Fibroblast of skin of back (primary cell): ENCODE measurements at regions not wholly inside any gene's neighbourhood (a gene's known extent, or its start where the extent isn't known, plus 50 kb on each side); places are given as distances from the start of the nearest gene placed in this dataset.
"Not testable (repeated sequence)": the region's sequence is repeated elsewhere in the genome, so short reads cannot be mapped to it uniquely, and the experiment has no call there.

Experiments used
- DNase-seq: peaks from one replicate; pipeline ENCODE4 v3.0.0-alpha.2; 2013

DNA sequence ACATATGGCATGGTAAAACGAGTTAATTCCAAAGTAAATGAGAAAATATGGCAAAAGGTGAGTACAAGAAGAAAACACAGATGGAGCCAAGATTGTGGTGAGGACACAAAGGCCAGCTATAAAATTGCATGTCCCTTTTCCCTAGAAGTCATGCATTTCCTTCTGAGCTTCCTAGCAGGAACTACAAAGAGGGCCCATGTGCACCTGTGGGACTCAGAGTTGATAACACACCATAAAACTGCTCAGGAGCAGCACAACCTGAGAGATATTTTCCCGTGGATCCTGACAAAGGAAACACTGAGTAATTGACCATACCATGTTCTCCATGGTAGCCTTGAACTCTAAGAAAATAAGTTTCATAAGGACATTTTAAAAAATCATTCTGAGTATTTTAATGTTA, 228.3 kb downstream of the DLEU7 start:
- no peak for DNase-seq

DNA sequence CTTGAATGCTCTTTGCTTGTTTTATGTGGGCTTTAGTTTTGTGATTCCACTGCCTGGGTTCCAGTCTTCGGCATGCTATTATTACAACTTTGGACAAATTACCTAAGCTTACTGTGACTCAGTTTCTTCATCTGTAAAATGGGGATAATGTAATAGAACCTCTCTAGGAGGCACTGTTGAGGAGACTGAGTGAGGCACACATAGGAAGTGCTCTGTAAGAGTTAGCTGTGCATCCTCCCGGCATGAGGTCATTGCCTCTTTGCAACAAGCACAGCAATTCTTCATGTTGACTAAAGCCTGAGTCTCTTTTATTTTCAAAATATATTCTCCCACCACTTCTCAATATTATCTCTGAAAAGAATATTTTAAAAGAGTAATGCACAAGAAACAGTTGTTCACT, 227.4 kb downstream of the DLEU7 start:
- DNase-seq = peak; percentile 76

DNA sequence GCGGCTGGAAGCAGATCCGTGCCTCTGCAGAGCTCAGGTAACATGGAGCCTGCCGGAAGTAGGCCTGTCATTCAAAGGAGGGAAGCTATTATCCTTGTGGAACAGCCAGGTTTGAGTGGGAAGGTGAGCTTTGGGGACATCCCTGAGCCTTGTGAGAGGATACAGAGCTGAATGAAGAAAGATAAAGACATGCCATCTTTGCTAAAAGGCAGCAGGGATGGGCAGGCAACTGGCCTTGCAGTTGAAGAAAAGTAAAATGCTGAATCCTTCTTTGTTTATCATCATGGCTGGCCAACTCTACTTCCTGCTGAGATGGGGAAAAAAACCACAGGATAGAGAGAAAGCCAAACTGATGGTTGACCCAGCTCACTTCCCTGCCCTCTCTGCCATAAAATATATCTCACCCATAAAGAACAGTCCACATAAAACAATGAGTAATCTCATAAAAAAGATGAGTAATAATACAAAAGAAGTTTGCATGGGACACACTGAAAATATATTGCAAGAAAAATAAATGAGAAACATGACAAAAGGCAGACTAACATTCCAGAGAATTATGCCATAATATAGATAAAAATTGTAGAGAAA, 226.3 kb downstream of the DLEU7 start:
- DNase-seq = peak; percentile 93

DNA sequence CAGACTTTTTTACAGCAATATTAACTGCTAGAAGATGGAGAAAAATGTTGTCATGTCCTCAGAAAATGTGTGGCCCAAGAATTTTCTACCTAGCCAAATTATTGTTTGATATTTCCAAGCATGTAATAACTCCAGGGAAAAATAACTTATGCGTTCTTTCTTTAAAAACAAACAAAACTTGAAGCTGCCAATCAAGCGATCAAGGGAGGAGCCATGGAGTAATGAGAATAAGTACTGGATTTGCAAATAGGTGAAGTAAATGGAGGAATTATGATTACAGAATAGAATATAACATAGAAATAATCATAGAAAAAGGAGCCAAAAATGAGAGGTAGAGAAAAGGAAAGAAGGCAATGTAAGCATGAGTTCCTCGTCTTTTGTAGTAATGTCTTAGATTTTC, 225.3 kb downstream of the DLEU7 start:
- no peak for DNase-seq

DNA sequence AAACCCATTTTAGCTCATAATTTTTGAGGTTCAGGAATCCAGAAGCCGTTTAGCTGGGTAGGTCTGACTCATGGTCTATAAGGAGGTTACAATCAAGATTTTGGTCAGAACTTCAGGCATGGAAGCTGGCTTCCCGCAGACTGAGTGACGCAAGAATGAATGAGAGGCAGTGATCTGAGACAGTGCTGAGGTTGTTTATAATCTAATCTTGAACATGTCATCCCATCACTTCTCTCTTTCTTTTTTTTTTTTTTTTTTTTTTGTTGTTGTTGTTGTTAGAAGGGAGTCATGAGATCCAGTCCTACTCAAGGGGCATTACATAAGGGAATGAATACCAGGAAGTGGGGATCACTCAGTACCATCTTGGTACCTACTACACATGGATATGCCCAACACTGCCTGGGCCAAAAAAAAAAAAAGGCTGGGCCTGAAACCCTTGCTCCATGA, 217.4 kb downstream of the DLEU7 start:
- DNase-seq = peak; percentile 89

DNA sequence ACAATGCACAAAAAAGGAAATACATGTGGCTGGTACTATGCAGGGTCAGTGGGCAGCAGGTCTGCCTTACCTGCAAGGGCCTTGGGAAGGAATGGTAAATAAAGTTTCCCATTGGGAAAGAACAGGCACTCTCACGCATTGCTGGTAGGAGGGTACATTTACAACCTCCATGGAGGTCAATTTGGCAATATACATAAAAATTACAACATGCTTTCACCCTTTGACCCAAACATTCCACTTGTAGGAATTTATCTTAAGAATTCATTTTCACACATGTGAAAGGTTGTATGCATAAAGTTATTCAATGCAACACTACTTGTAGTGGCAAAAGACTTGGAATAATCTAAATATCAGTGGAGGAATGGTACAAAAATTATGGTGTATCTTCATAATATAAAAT, 216.4 kb downstream of the DLEU7 start:
- no peak for DNase-seq

DNA sequence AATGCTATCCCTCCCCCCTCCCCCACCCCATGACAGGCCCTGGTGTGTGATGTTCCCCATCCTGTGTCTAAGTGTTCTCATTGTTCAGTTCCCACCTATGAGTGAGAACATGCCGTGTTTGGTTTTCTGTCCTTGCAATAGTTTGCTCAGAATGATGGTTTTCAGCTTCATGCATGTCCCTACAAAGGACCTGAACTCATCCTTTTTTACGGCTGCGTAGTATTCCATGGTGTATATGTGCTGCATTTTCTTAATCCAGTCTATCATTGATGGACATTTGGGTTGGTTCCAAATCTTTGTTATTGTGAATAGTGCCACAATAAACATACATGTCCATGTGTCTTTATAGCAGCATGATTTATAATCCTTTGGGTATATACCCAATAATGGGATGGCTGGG, 215.0 kb downstream of the DLEU7 start:
- not testable (repeated sequence) for DNase-seq

DNA sequence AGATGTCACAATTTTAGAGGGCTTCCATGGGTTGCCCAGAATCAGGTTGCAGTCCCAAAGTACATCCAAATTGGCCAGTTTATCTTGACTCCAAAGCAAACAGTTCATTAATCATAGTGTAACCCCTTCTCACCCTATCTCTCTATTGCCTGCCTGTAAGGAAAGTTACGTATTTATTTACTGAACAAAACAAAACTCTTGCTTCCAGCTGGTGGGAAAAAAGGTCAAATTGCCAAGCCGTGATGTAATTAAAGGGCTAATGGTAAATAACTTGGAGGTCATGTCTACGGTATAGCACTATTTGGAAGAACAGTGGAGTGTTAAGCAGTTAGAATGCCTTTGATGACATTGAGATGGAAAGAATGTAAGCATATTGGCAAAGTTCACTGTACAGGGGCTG, 214.0 kb downstream of the DLEU7 start:
- DNase-seq = no peak

- no peak for DNase-seq
Observed at GRCh38 chr13:50629966-50630365, 213.5 kb downstream of the DLEU7 start.

- DNase-seq = no peak
Observed at GRCh38 chr13:50631041-50631440, 212.5 kb downstream of the DLEU7 start.

DNA sequence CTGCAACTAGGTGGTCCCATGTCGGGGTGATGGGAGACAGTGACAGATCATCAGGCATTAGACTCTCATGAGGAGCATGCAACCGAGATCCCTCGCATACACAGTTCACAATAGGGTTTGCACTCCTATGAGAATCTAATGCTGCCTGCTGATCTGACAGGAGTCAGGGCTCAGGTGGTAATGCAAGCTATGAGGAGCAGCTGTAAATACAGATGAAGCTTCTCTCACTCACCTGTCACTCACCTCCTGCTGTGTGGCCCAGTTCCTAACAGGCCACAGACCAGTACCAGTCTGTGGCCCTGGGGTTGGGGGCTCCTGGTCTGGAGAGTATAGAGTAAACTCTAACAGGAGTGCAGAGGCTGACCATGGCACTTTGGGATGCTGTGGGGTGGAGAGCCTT, 209.2 kb downstream of the DLEU7 start:
- DNase-seq = no peak

- no peak for DNase-seq
Observed at GRCh38 chr13:50635504-50635903, 208.0 kb downstream of the DLEU7 start.

DNA sequence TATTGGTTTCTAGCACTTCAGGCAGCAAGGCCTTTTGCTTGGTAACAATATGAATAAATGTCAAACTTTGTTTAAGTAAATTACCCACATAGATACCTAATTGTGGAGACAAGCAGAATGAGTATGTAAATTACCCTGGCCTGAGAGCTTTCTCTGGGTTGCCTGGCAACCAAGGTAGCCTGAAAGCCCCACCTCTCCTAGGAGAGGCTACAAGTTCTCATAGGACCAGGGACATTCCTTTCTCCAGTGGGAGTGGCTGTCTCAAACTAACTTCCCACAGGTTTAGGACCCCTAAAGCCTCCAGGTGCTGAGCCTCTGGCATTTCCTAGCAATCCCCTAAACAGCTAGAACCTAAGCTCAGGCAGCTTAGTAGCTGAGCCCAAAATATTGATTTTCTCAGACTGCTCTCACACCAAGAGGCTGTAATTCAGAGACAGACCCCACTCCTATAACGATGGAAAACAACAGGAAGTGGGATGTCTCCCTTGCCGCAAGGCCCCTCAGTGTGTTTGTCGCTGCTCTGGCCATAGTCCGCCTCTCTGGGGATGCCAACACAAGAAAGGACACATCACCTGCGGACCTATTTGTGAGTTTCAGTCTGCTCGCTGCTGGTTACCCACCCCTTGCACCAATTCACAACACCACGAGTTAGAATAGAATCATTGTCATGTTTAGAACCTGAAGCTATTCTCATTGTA, 207.3 kb downstream of the DLEU7 start:
- no peak for DNase-seq

DNA sequence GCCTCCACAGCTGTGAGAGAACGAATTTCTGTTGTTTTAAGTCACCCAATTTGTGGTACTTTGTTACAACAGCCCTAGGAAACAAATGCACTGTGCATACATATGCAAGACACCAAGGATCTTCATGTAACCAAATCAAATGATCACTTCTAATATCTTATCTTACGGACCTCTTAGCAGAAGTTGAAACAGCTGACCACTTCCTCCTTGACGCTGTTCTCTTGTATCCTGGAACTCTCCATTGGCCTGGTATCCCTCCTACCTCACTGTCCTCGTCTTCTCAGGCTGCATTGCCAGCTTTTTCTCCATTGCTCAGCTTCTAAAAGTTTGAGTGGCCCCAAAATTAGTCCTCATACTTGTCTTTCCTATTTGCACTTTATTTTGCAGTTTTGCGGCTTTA, 200.4 kb downstream of the DLEU7 start:
- no peak for DNase-seq

DNA sequence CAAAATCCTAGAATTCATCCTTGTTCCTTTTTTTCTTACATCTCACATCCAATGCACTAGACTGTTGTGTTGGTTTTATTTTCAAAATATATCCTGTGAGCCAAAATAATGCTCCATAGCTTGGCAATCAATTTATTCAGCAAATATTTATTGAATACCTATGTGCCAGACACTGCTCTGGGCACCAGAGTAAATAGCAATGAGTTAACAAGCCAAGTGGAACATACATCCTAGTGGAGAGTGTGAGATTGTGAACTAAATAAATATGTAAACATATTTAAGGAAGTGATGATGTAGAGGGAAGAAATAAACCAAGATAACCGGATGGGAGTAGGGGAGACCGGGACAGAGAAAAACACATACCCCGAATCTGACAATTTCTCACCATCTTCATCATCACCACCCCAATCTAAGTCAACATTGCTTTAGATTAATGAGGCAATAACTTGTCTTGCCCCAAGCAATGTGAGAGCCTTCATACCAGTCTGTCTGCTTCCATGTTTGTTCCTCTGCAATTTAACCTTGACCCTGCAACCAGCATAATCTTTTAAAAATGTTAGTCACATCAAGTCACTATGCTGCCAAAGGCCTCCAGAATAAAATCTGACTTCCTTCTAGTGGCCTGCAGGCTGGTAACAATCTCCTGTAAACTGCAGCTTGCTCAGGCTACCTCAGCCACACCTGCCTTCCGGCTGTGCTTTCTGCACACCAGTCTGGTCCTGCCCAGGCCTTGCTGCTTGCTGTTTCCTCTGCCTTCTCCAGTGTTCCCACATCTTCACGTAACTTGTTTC, 199.2 kb downstream of the DLEU7 start:
- no peak for DNase-seq

- peak; percentile 92 for DNase-seq
Observed at GRCh38 chr13:50645092-50645491, 198.4 kb downstream of the DLEU7 start.

GRCh38 chr13:50646070-50646469, 197.4 kb downstream of the DLEU7 start:
- peak; percentile 86 for DNase-seq

GRCh38 chr13:50649211-50649610, 194.3 kb downstream of the DLEU7 start:
- no peak for DNase-seq

DNA sequence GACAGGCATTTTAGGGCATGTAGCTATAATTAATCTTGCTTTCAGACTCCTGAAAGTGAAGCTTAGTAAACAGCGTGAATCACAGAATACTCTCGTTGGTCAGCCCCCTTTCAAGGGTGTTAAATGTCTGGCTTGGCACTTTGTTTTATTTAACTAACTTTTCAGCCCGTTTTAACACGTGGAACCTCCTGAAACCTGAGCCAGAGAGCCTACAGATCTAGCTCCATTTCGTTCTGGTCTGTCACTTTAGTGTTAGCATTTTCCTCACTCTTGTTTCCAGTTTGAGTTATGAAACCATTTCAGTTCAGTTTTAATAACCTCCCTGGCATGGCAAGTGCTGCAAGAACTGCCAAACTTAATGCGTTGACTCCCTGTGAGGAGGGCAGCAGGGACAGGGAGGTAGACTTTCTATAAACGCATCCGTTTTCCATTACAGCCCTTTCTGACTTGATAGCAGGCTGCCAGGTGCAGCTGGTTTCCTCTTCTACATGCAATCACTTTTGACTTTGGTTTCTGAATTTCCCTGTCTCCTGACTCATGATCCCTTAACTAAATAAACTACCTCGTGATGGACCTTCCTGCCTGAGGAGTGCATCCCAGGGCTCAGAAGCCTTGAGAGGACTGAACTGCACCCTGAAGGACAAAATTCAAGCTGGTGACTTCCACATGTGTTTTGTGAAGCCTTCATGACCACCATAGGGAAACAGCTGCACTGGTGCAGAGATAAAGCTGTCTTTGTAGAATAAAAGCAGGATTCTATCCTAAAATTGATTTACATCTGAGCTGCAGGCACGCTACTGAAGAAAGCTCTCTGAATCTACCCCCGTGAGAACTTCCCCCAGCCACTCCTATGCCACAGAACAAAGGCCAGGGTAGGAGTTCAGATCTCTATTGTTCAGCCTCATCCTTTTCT, 192.6 kb downstream of the DLEU7 start:
- DNase-seq = peak; percentile 28

DNA sequence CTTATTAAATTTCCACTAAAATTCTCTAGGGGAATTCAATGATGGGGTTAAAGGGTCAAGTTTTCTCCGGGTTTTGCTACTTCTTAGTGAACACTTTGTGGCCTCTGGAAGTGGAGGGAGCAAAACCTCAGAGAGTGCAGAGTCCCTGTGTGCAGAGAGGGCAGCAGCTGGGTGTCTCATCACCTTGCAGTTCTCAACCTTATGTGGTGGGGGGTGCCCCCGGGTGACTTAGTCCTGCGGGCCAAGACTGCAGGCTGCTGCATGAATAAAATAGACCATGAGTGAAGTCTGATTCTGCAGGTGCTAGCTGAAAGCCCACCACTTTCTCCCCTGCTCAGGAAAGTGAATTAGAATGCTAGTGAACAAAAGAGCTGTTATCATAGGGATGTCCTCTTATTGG, 191.6 kb downstream of the DLEU7 start:
- no peak for DNase-seq

DNA sequence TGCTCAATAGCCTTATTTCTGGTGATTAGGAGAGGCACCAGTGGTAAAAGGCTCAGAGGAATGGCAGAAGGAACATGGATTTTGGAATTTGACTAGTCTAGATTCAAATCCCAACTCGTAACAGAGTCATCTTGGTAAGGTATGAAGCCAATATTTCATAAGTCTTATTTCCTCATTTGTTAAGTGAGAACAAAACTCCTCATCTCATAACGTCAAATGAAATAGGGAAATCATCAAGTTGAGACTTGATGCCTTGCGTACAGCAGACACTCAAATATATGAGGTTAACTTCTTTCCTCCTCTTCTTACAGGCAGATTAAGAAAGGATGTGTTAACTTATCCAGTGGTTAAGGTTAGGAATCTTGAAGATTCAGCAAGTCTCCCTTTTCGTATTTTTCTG, 189.2 kb downstream of the DLEU7 start:
- DNase-seq = no peak

DNA sequence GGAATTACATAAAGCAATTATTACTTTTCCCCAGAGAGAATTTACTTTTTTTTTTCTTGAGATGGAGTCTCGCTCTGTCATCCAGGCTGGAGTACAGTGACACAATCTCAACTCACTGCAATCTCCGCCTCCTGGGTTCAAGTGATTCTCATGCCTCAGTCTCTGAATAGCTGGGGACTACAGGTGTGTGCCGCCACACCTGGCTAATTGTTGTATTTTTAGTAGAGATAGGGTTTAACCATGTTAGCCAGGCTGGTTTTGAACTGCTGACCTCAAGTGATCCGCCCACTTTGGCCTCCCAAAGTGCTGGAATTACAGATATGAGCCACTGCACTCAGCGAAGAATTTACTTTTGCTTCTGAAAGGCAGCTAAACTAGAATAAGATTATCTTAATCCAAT, 181.6 kb downstream of the DLEU7 start:
- not testable (repeated sequence) for DNase-seq

DNA sequence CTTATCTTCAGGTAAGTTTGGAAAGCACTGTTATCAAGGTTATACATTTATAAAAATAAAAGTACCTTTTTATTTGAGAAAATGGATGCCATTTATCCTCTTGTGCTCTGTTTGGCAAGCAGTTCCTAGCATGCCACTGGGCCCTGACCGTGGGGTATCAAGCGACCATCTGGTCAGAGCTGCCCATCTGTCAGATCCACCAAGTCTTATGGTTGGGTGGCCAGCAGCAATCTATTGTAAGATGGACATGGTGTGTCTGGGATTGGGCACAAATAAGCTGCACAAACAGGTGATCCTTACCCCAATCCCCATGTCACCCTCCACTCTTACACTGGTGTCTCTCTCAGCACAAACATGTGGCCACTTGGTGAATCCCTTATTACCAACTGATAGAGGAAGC, 178.5 kb downstream of the DLEU7 start:
- no peak for DNase-seq
